ENCODE measurements at regions not wholly inside any gene's neighbourhood (a gene's known extent, or its start where the extent isn't known, plus 50 kb on each side); places are given as distances from the start of the nearest gene placed in this dataset.
"Not testable (repeated sequence)": the region's sequence is repeated elsewhere in the genome, so short reads cannot be mapped to it uniquely, and the experiment has no call there.

GRCh38 chr17:30712859-30713258, 111.6 kb downstream of the CRLF3 start:
- TF ChIP-seq POLR2AphosphoS5, CTCF, EP300, POLR2A (IDR thresholded peaks at IDR 0.05): not testable (repeated sequence)

Data from stomach (tissue), 4 donors.